OCI-LY7 (cell line): ENCODE measurements at regions not wholly inside any gene's neighbourhood (a gene's known extent, or its start where the extent isn't known, plus 50 kb on each side); places are given as distances from the start of the nearest gene placed in this dataset.

Experiments
- BruUV-seq: library from RNA; stranded (reverse); fragments of 400-500 nt; replicated peaks from 2 replicates; lab custom pipeline; 2021; lab: Mats Ljungman, UMichigan
- CTCF ChIA-PET: fragments of 300-600 bp; sonication (Branson Sonifier 250); formaldehyde crosslinking; loops from one replicate; lab custom pipeline; 2022; ENCODE audit warnings: antibody characterized with exemption; ENCODE audit not compliant: unreplicated experiment; lab: Charles Lee
- POLR2A ChIA-PET: fragments of 300-600 bp; sonication (Branson Sonifier 250); formaldehyde crosslinking; loops from one replicate; lab custom pipeline; 2022; ENCODE audit warnings: antibody characterized with exemption; lab: Charles Lee
- DNase-seq: peaks from one replicate; pipeline ENCODE4 v3.0.0-alpha.2; 2015; ENCODE audit warnings: low spot score
- H2AFZ ChIP-seq: fragments of 200-600 bp; sonication (generic), shearing (Covaris generic); 2 replicates; pipeline ENCODE4 v1.6.1; 2014; ENCODE audit warnings: mild to moderate bottlenecking, antibody characterized with exemption, low read length, moderate library complexity
- H3K27ac ChIP-seq: fragments of 200-600 bp; sonication (generic); 2 replicates; pipeline ENCODE4 v1.5.1; 2014; ENCODE audit warnings: mixed run types, low read depth, mild to moderate bottlenecking, moderate library complexity, low read length, inconsistent platforms; ENCODE audit not compliant: poor library complexity, severe bottlenecking
- H3K36me3 ChIP-seq: fragments of 200-600 bp; sonication (generic); 2 replicates; pipeline ENCODE4 v1.6.1; 2014; ENCODE audit warnings: mild to moderate bottlenecking, antibody characterized with exemption, low read length, moderate library complexity, mixed read lengths; ENCODE audit not compliant: insufficient read depth
- H3K4me1 ChIP-seq: fragments of 200-600 bp; sonication (generic); 2 replicates; pipeline ENCODE4 v1.5.1; 2014; ENCODE audit warnings: mild to moderate bottlenecking, low read length; ENCODE audit not compliant: insufficient read depth, poor library complexity, severe bottlenecking
- H3K4me2 ChIP-seq: fragments of 200-600 bp; sonication (generic); 2 replicates; pipeline ENCODE4 v1.6.1; 2014; ENCODE audit warnings: mild to moderate bottlenecking, low read length
- H3K4me3 ChIP-seq: fragments of 200-600 bp; sonication (generic); 2 replicates; pipeline ENCODE4 v1.5.1; 2014; ENCODE audit warnings: mild to moderate bottlenecking, low read depth, low read length; ENCODE audit not compliant: poor library complexity, severe bottlenecking
- H3K79me2 ChIP-seq: fragments of 200-600 bp; sonication (generic); 2 replicates; pipeline ENCODE4 v1.6.1; 2016; ENCODE audit warnings: low read depth, mild to moderate bottlenecking, low read length, moderate library complexity, mixed read lengths; ENCODE audit not compliant: insufficient read depth
- H3K9me2 ChIP-seq: fragments of 200-600 bp; sonication (generic); 2 replicates; pipeline ENCODE4 v1.6.1; 2016; ENCODE audit warnings: mild to moderate bottlenecking, low read length, mixed read lengths; ENCODE audit not compliant: insufficient read depth
- H3K9me3 ChIP-seq: fragments of 200-600 bp; sonication (generic); 2 replicates; pipeline ENCODE4 v1.6.1; 2014; ENCODE audit warnings: mild to moderate bottlenecking, mixed run types, low read length, mixed read lengths
- H4K20me1 ChIP-seq: fragments of 200-600 bp; sonication (generic); 2 replicates; pipeline ENCODE4 v1.6.1; 2014; ENCODE audit warnings: mild to moderate bottlenecking, antibody characterized with exemption, low read length, moderate library complexity, mixed read lengths; ENCODE audit not compliant: insufficient read depth
- CTCF ChIP-seq: fragments of 200-600 bp; sonication (generic); conservative IDR thresholded peaks from 2 replicates; pipeline ENCODE4 v1.5.1; 2014; ENCODE audit warnings: mild to moderate bottlenecking, antibody characterized with exemption, low read length, moderate library complexity, mixed read lengths
- EZH2phosphoT487 ChIP-seq: fragments of 200-600 bp; sonication (generic); IDR thresholded peaks from 2 replicates; pipeline ENCODE4 v1.6.1; 2018; ENCODE audit warnings: low read depth, borderline replicate concordance, mild to moderate bottlenecking, mixed run types, antibody characterized with exemption, low read length, moderate library complexity, mixed read lengths
- intact Hi-C: fragments of 100-400 bp; cut with micrococcal nuclease; formaldehyde crosslinking; loops from one replicate; pipeline ENCODE4 v1.10.0; 2022; ENCODE audit not compliant: unreplicated experiment

GRCh38 chr6:131412960-131413830 lies 159.8 kb upstream of the ARG1 start:
- no TSS peak for BruUV-seq
- TF ChIP-seq EZH2phosphoT487 (no peak), CTCF (no peak)

GRCh38 chr6:131413831-131414191 lies 159.2 kb upstream of the ARG1 start:
- DNase-seq = no peak
- Histone ChIP-seq H3K27ac (no peak overlapping the region), H3K4me1 (peaks cover 6% of the 10 kb centered on the region), H3K4me3 (no peak overlapping the region), H3K4me2 (no peak overlapping the region), H3K36me3 (peaks cover 3% of the 10 kb centered on the region; the same call in 1 of the 2 replicates), H3K79me2 (no peaks in the 10 kb centered on the region), H3K9me3 (peaks cover 12% of the 10 kb centered on the region; the same call in 1 of the 2 replicates), H2AFZ (no peak overlapping the region), H4K20me1 (no peaks in the 10 kb centered on the region), H3K9me2 (no peaks in the 10 kb centered on the region)
- TF ChIP-seq EZH2phosphoT487 (no peak), CTCF (no peak)
- ChIA-PET CTCF (interaction anchor here (0.5 kb wide), 1 partner anchor 50 kb away, joined by 3 read pairs; no protein-coding TSS in a partner anchor), POLR2A (no interaction called here)
- intact Hi-C loops = no loop called here
- no TSS peak for BruUV-seq

More at GRCh38 chr6:131412960-131413830, 159.8 kb upstream of the ARG1 start:
- H3K36me3 ChIP-seq = peaks cover 3% of the 10 kb centered on the region; the same call in 1 of the 2 replicates
- intact Hi-C loops = no loop called here
- ChIA-PET CTCF (interaction anchor here (0.5 kb wide), 1 partner anchor 50 kb away, joined by 3 read pairs; no protein-coding TSS in a partner anchor), POLR2A (no interaction called here)
- H3K4me1 ChIP-seq = peaks cover 6% of the 10 kb centered on the region
- H2AFZ ChIP-seq = no peak overlapping the region
- H3K4me2 ChIP-seq = no peak overlapping the region
- DNase-seq = no peak
- H3K79me2 ChIP-seq = no peaks in the 10 kb centered on the region
- H4K20me1 ChIP-seq = no peaks in the 10 kb centered on the region
- H3K4me3 ChIP-seq = no peak overlapping the region
- H3K9me2 ChIP-seq = no peaks in the 10 kb centered on the region
- no peak overlapping the region for H3K27ac ChIP-seq
- H3K9me3 ChIP-seq = peaks cover 12% of the 10 kb centered on the region; the same call in 1 of the 2 replicates

- no peaks in the 10 kb centered on the region for H4K20me1 ChIP-seq
- peaks cover 6% of the 10 kb centered on the region for H3K4me1 ChIP-seq
- H3K27ac ChIP-seq = no peak overlapping the region
- no TSS peak for BruUV-seq
- H3K4me2 ChIP-seq = no peak overlapping the region
- no peak overlapping the region for H3K4me3 ChIP-seq
- POLR2A ChIA-PET = interaction anchor here (0.5 to 0.8 kb wide), 2 partner anchors 17 to 100 kb away, joined by 3 to 4 read pairs; no protein-coding TSS in a partner anchor
- H2AFZ ChIP-seq = no peak overlapping the region
- no peak for TF ChIP-seq EZH2phosphoT487
- TF ChIP-seq CTCF = no peak
- no peak for DNase-seq
- H3K36me3 ChIP-seq = peaks cover 3% of the 10 kb centered on the region; the same call in 1 of the 2 replicates
- H3K9me3 ChIP-seq = peaks cover 16% of the 10 kb centered on the region; the same call in 1 of the 2 replicates
- intact Hi-C loops = no loop called here
- CTCF ChIA-PET = no interaction called here
- no peaks in the 10 kb centered on the region for H3K79me2 ChIP-seq
- no peaks in the 10 kb centered on the region for H3K9me2 ChIP-seq
Measured at GRCh38 chr6:131414956-131415355, 158.1 kb upstream of the ARG1 start.
